ENCODE measurements at regions not wholly inside any gene's neighbourhood (a gene's known extent, or its start where the extent isn't known, plus 50 kb on each side); places are given as distances from the start of the nearest gene placed in this dataset.
"Not testable (repeated sequence)": the region's sequence is repeated elsewhere in the genome, so short reads cannot be mapped to it uniquely, and the experiment has no call there.

GRCh38 chr10:57096044-57096443, 735.0 kb upstream of the ZWINT start:
- no peak for DNase-seq (ENCODE audit: insufficient read length, low spot score)
- no peak for FAIRE-seq
- no peak for TF ChIP-seq CTCF (IDR thresholded peaks at IDR 0.05; ENCODE audit: insufficient read depth, missing control alignments)

- DNase-seq (ENCODE audit: insufficient read length, low spot score) (no peak), FAIRE-seq (no peak)
- TF ChIP-seq CTCF (IDR thresholded peaks at IDR 0.05; ENCODE audit: insufficient read depth, missing control alignments), result no peak
These were observed 733.9 kb upstream of the ZWINT start for GRCh38 chr10:57094965-57095364.

- TF ChIP-seq CTCF (IDR thresholded peaks at IDR 0.05; ENCODE audit: insufficient read depth, missing control alignments), result no peak
- FAIRE-seq, result no peak
- DNase-seq (ENCODE audit: insufficient read length, low spot score), result no peak
These were observed 733.0 kb upstream of the ZWINT start for GRCh38 chr10:57094083-57094482.

GRCh38 chr10:57053530-57053929, 692.5 kb upstream of the ZWINT start:
- DNase-seq (ENCODE audit: insufficient read length, low spot score) (no peak), FAIRE-seq (no peak)
- TF ChIP-seq CTCF (IDR thresholded peaks at IDR 0.05; ENCODE audit: insufficient read depth, missing control alignments), result no peak

- DNase-seq (ENCODE audit: insufficient read length, low spot score), result no peak
- no peak for TF ChIP-seq CTCF (IDR thresholded peaks at IDR 0.05; ENCODE audit: insufficient read depth, missing control alignments)
- FAIRE-seq, result no peak
These were observed 688.0 kb upstream of the ZWINT start for GRCh38 chr10:57049096-57049495.

- no peak for TF ChIP-seq CTCF (IDR thresholded peaks at IDR 0.05; ENCODE audit: insufficient read depth, missing control alignments)
- DNase-seq (ENCODE audit: insufficient read length, low spot score), result no peak
- no peak for FAIRE-seq
These were observed 677.5 kb upstream of the ZWINT start for GRCh38 chr10:57038531-57038930.

GRCh38 chr10:57035310-57035709, 674.3 kb upstream of the ZWINT start:
- TF ChIP-seq CTCF (IDR thresholded peaks at IDR 0.05; ENCODE audit: insufficient read depth, missing control alignments), result no peak
- DNase-seq (ENCODE audit: insufficient read length, low spot score) (no peak), FAIRE-seq (no peak)

GRCh38 chr10:57032301-57032700, 671.2 kb upstream of the ZWINT start:
- not testable (repeated sequence) for FAIRE-seq; DNase-seq (ENCODE audit: insufficient read length, low spot score)

All from D721Med (cell line).